HL-60 (cell line): ENCODE measurements at regions not wholly inside any gene's neighbourhood (a gene's known extent, or its start where the extent isn't known, plus 50 kb on each side); places are given as distances from the start of the nearest gene placed in this dataset.

Source experiments
- DNase-seq, 2 experiments: peaks; one replicate each; pipeline ENCODE4 v3.0.0-alpha.2; 2010 to 2020; ENCODE audit warnings: low read depth in 1 of 2, low spot score in 1 of 2
- H3K27ac ChIP-seq: fragments of 250-450 bp; sonication (Bioruptor Pico); replicated peaks from 2 replicates; pipeline ENCODE4 v1.5.1; 2020; ENCODE audit warnings: mild to moderate bottlenecking, moderate library complexity
- H3K27me3 ChIP-seq: fragments of 250-450 bp; sonication (Bioruptor Pico); 2 replicates; pipeline ENCODE4 v1.5.1; 2021; ENCODE audit warnings: mild to moderate bottlenecking, moderate library complexity; ENCODE audit not compliant: insufficient read depth, poor library complexity, severe bottlenecking
- H3K4me3 ChIP-seq: replicated peaks from 2 replicates; pipeline ENCODE4 v1.5.1; 2011; ENCODE audit warnings: mild to moderate bottlenecking, control low read depth, low read length; ENCODE audit not compliant: insufficient read depth
- GABPA ChIP-seq: IDR thresholded peaks from 2 replicates; pipeline ENCODE4 v1.6.1; 2012; ENCODE audit warnings: low read depth
- POLR2AphosphoS5 ChIP-seq: IDR thresholded peaks from 2 replicates; pipeline ENCODE4 v1.6.1; 2012; ENCODE audit warnings: low read depth
- SPI1 ChIP-seq: IDR thresholded peaks from 2 replicates; pipeline ENCODE4 v1.6.1; 2012; ENCODE audit warnings: low read depth, mild to moderate bottlenecking, borderline replicate concordance
- TF ChIP-seq, protein P1 (sequence below): IDR thresholded peaks from one replicate; pipeline ENCODE4 v1.5.1; 2011; ENCODE audit warnings: low read length, control low read depth, inconsistent platforms; ENCODE audit not compliant: insufficient read depth
- TF ChIP-seq, protein P2 (sequence below): IDR thresholded peaks from 2 replicates; pipeline ENCODE4 v1.6.1; 2012; ENCODE audit warnings: low read depth; ENCODE audit not compliant: insufficient replicate concordance

- Histone ChIP-seq H3K4me3 (no peak overlapping the region), H3K27me3 (no peaks in the 10 kb centered on the region), H3K27ac (no peak overlapping the region)
- no peak for DNase-seq
- TF ChIP-seq, protein P1, sequence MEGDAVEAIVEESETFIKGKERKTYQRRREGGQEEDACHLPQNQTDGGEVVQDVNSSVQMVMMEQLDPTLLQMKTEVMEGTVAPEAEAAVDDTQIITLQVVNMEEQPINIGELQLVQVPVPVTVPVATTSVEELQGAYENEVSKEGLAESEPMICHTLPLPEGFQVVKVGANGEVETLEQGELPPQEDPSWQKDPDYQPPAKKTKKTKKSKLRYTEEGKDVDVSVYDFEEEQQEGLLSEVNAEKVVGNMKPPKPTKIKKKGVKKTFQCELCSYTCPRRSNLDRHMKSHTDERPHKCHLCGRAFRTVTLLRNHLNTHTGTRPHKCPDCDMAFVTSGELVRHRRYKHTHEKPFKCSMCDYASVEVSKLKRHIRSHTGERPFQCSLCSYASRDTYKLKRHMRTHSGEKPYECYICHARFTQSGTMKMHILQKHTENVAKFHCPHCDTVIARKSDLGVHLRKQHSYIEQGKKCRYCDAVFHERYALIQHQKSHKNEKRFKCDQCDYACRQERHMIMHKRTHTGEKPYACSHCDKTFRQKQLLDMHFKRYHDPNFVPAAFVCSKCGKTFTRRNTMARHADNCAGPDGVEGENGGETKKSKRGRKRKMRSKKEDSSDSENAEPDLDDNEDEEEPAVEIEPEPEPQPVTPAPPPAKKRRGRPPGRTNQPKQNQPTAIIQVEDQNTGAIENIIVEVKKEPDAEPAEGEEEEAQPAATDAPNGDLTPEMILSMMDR: no peak
- TF ChIP-seq, protein P2, sequence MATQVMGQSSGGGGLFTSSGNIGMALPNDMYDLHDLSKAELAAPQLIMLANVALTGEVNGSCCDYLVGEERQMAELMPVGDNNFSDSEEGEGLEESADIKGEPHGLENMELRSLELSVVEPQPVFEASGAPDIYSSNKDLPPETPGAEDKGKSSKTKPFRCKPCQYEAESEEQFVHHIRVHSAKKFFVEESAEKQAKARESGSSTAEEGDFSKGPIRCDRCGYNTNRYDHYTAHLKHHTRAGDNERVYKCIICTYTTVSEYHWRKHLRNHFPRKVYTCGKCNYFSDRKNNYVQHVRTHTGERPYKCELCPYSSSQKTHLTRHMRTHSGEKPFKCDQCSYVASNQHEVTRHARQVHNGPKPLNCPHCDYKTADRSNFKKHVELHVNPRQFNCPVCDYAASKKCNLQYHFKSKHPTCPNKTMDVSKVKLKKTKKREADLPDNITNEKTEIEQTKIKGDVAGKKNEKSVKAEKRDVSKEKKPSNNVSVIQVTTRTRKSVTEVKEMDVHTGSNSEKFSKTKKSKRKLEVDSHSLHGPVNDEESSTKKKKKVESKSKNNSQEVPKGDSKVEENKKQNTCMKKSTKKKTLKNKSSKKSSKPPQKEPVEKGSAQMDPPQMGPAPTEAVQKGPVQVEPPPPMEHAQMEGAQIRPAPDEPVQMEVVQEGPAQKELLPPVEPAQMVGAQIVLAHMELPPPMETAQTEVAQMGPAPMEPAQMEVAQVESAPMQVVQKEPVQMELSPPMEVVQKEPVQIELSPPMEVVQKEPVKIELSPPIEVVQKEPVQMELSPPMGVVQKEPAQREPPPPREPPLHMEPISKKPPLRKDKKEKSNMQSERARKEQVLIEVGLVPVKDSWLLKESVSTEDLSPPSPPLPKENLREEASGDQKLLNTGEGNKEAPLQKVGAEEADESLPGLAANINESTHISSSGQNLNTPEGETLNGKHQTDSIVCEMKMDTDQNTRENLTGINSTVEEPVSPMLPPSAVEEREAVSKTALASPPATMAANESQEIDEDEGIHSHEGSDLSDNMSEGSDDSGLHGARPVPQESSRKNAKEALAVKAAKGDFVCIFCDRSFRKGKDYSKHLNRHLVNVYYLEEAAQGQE: no peak
- TF ChIP-seq GABPA: no peak
- no peak for TF ChIP-seq POLR2AphosphoS5
- TF ChIP-seq SPI1: no peak
Observed at GRCh38 chrX:10936976-10937375, 174.2 kb upstream of the HCCS start.

DNA sequence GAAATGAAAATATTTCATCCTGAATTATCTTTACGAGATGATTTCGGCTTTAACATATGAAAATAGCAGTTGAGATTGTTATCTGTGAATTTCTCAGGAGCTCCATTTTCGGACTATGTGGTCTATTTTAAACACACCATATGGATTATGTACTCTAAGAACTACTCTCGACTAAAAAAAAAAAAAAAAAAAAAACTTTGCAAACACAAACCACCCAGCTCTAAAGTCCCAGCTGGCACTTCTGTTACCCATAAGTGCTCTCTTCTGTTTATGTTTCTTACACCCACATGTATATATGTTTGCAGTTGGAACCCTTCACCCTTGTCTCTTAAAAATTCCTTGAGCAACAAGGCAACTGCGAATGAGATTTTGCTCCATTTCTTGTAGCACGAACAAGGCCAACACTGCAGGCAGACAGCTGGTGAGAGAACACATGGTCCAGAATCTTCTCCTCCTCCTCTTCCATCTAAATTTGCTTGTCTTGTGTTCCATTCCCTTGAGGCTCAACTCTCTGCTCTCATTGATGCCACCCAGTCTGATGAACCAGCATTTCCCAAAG lies 172.7 kb upstream of the HCCS start:
- no peak overlapping the region for H3K27ac ChIP-seq
- TF ChIP-seq POLR2AphosphoS5: no peak
- TF ChIP-seq, protein P1: no peak

GRCh38 chrX:10939424-10939823 lies 171.7 kb upstream of the HCCS start:
- TF ChIP-seq GABPA (no peak), POLR2AphosphoS5 (no peak), SPI1 (no peak)
- TF ChIP-seq, protein P1: no peak
- TF ChIP-seq, protein P2: no peak
- Histone ChIP-seq H3K27me3 (no peaks in the 10 kb centered on the region), H3K27ac (no peak overlapping the region), H3K4me3 (no peak overlapping the region)
- no peak for DNase-seq

More for the DNA sequence above, 172.7 kb upstream of the HCCS start:
- Histone ChIP-seq H3K27me3 (no peaks in the 10 kb centered on the region), H3K4me3 (no peak overlapping the region)
- DNase-seq: no peak

DNA sequence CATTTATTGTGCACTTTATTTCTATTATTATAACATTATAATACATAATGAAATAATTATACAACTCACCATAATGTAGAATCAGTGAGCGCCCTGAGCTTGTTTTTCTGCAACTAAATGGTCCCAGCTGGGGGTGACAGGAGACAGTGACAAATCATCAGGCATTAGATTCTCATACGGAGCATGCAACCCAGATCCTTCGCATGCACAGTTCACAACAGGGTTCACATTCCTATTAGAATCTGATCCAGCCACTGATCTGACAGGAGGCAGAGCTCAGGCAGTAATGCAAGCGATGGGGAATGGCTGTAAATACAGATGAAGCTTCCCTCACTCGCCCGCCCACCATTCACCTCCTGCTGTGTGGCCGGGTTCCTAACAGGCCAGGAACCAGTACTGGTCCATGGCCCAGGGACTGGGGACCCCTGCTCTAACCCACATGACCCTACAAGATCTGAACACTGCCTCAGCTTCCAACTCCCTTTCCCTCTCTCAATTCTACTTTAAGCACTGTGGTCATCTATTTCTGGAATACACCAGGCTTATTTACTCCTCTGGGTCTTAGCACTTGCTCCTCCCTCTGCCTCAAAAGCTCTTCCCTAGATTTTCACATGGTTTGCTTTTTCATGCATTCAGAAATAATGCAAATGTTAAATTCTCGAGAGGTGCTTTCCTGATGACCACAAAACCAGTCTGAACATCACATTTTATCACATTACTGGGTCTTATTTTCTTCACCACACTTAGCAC lies 166.8 kb upstream of the HCCS start:
- DNase-seq: no peak
- TF ChIP-seq, protein P1: no peak
- TF ChIP-seq, protein P2: no peak
- TF ChIP-seq POLR2AphosphoS5 (no peak), GABPA (no peak), SPI1 (no peak)
- Histone ChIP-seq H3K27me3 (no peaks in the 10 kb centered on the region), H3K4me3 (no peak overlapping the region), H3K27ac (no peak overlapping the region)
